Stromal cell of bone marrow (primary cell): ENCODE measurements at regions not wholly inside any gene's neighbourhood (a gene's known extent, or its start where the extent isn't known, plus 50 kb on each side); places are given as distances from the start of the nearest gene placed in this dataset.
A peak's percentile ranks its signal among the peaks of the same experiment; 100 is the strongest.
"Not testable (repeated sequence)": the region's sequence is repeated elsewhere in the genome, so short reads cannot be mapped to it uniquely, and the experiment has no call there.

Experiments used
- DNase-seq: peaks from one replicate; pipeline ENCODE4 v3.0.0-alpha.2; 2012; ENCODE audit warnings: low read depth

GRCh38 chr3:18124501-18124900 is 300.6 kb downstream of the SATB1 start:
- DNase-seq: peak; percentile 68

- DNase-seq: no peak
Observed at GRCh38 chr3:18122264-18122663, 302.9 kb downstream of the SATB1 start.

GRCh38 chr3:18121020-18121419 is 304.1 kb downstream of the SATB1 start:
- no peak for DNase-seq

GRCh38 chr3:18119866-18120265 is 305.3 kb downstream of the SATB1 start:
- no peak for DNase-seq

- DNase-seq: no peak
Observed at GRCh38 chr3:18114894-18115293, 310.2 kb downstream of the SATB1 start.

- no peak for DNase-seq
Observed at GRCh38 chr3:18113417-18113816, 311.7 kb downstream of the SATB1 start.

- DNase-seq: no peak
Observed at GRCh38 chr3:18112674-18113375, 312.3 kb downstream of the SATB1 start.

GRCh38 chr3:18111796-18112232 is 313.3 kb downstream of the SATB1 start:
- no peak for DNase-seq

- no peak for DNase-seq
Observed at GRCh38 chr3:18103591-18103990, 321.5 kb downstream of the SATB1 start.

GRCh38 chr3:18100121-18100520 is 325.0 kb downstream of the SATB1 start:
- no peak for DNase-seq

- no peak for DNase-seq
Observed at GRCh38 chr3:18099611-18100010, 325.5 kb downstream of the SATB1 start.

GRCh38 chr3:18098960-18099587 is 326.1 kb downstream of the SATB1 start:
- DNase-seq: peak; percentile 90

- DNase-seq: no peak
Observed at GRCh38 chr3:18097989-18098388, 327.1 kb downstream of the SATB1 start.

GRCh38 chr3:18097473-18097872 is 327.7 kb downstream of the SATB1 start:
- DNase-seq: no peak

- DNase-seq: no peak
Observed at GRCh38 chr3:18092726-18093125, 332.4 kb downstream of the SATB1 start.

- DNase-seq: no peak
Observed at GRCh38 chr3:18090377-18090776, 334.8 kb downstream of the SATB1 start.

GRCh38 chr3:18087988-18088387 is 337.2 kb downstream of the SATB1 start:
- no peak for DNase-seq

- DNase-seq: no peak
Observed at GRCh38 chr3:18086760-18087159, 338.4 kb downstream of the SATB1 start.

- no peak for DNase-seq
Observed at GRCh38 chr3:18086078-18086477, 339.1 kb downstream of the SATB1 start.

- DNase-seq: no peak
Observed at GRCh38 chr3:18085429-18085828, 339.7 kb downstream of the SATB1 start.

- not testable (repeated sequence) for DNase-seq
Observed at GRCh38 chr3:18083273-18083590, 340.8 kb upstream of the TBC1D5 start.

GRCh38 chr3:18082551-18083272 is 340.3 kb upstream of the TBC1D5 start:
- no peak for DNase-seq

- peak; percentile 27 for DNase-seq
Observed at GRCh38 chr3:18080198-18080689, 337.8 kb upstream of the TBC1D5 start.
